ENCODE measurements at regions not wholly inside any gene's neighbourhood (a gene's known extent, or its start where the extent isn't known, plus 50 kb on each side); places are given as distances from the start of the nearest gene placed in this dataset.

DNA sequence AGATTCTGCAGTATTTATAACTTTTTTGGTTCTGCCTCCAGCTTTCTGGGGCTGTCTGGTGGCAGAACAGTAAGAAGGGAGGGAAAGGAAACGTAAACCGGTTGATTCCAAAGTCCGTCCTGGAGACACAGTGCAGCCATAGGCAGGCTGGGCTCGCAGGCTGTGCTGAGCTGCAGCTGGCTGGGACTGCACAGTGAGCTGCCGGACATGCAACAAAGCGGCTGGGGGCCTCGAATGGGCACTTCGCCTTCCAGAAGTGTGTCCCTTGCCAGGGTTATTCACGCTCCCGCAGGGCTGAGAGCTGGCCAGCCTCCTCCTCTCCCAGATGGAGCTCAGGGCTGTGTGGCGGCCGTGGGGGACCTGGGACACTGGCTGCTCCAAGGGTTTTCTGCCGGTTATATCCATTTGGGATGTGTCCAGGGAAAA is 78.1 kb upstream of the CD93 start:
- DNase-seq (ENCODE audit: low spot score in 2 of 2), result no peak
- H3K4me3 ChIP-seq (ENCODE audit: low read depth, poor library complexity, severe bottlenecking), result no peak overlapping the region
- WGBS, 2 donors, result 80 to 82% methylated on average over 13 of the region's 13 CpGs
- TF ChIP-seq, protein P1, sequence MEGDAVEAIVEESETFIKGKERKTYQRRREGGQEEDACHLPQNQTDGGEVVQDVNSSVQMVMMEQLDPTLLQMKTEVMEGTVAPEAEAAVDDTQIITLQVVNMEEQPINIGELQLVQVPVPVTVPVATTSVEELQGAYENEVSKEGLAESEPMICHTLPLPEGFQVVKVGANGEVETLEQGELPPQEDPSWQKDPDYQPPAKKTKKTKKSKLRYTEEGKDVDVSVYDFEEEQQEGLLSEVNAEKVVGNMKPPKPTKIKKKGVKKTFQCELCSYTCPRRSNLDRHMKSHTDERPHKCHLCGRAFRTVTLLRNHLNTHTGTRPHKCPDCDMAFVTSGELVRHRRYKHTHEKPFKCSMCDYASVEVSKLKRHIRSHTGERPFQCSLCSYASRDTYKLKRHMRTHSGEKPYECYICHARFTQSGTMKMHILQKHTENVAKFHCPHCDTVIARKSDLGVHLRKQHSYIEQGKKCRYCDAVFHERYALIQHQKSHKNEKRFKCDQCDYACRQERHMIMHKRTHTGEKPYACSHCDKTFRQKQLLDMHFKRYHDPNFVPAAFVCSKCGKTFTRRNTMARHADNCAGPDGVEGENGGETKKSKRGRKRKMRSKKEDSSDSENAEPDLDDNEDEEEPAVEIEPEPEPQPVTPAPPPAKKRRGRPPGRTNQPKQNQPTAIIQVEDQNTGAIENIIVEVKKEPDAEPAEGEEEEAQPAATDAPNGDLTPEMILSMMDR (IDR thresholded peaks at IDR 0.05), result no peak
- no peak for TF ChIP-seq POLR2A (IDR thresholded peaks at IDR 0.05)
- intact Hi-C loops (cut with DNase I; ENCODE audit: low total_unique reads), result no loop called here

DNA sequence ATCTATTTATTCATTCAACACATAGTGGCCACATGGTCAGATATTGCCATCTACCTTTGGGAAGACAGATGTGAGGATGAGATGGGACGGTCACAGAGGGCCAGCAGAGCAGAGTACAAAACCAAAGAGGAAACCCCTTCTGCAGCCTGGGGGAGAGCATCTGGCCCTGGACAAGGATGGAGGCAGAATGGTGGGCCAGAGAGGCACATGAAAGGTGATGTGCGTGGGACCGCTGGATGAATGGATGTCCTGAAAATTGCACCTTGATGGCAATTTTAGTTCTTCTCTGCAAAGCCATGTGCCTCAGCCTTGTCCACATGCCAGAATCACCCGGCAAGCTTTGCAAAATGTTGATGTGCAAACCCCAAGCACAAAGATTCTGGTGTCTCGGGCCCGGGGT is 77.4 kb upstream of the CD93 start:
- H3K4me3 ChIP-seq (ENCODE audit: low read depth, poor library complexity, severe bottlenecking), result no peak overlapping the region
- WGBS, 2 donors, result 97 to 98% methylated on average over 6 of the region's 6 CpGs
- intact Hi-C loops (cut with DNase I; ENCODE audit: low total_unique reads), result no loop called here
- no peak for DNase-seq (ENCODE audit: low spot score in 2 of 2)
- no peak for TF ChIP-seq POLR2A (IDR thresholded peaks at IDR 0.05)
- TF ChIP-seq, protein P1 (IDR thresholded peaks at IDR 0.05), result no peak

DNA sequence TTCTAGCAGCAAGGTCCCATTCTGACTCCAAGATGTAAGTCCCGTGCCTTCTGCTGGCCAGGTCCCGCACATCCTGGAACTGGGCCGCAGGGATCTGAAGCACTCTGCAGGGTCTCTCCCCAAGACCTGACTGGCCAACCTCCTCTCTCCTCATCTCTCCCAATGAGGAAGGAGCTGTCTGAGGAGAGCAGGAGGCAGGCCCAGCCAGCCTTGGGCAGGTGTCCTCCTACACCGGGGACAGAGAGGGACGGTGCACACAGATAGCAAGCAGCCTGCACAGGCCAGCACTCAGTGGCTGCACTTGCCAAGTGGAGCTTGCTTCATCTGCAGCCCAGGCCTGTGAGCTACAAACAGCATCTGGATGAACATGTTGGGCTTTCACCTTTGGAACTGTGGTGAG is 76.8 kb upstream of the CD93 start:
- intact Hi-C loops (cut with DNase I; ENCODE audit: low total_unique reads), result no loop called here
- no peak for TF ChIP-seq POLR2A (IDR thresholded peaks at IDR 0.05)
- TF ChIP-seq, protein P1 (IDR thresholded peaks at IDR 0.05), result no peak
- no peak for DNase-seq (ENCODE audit: low spot score in 2 of 2)
- WGBS, 2 donors, result 88 to 94% methylated on average over 5 of the region's 5 CpGs
- H3K4me3 ChIP-seq (ENCODE audit: low read depth, poor library complexity, severe bottlenecking), result no peak overlapping the region

DNA sequence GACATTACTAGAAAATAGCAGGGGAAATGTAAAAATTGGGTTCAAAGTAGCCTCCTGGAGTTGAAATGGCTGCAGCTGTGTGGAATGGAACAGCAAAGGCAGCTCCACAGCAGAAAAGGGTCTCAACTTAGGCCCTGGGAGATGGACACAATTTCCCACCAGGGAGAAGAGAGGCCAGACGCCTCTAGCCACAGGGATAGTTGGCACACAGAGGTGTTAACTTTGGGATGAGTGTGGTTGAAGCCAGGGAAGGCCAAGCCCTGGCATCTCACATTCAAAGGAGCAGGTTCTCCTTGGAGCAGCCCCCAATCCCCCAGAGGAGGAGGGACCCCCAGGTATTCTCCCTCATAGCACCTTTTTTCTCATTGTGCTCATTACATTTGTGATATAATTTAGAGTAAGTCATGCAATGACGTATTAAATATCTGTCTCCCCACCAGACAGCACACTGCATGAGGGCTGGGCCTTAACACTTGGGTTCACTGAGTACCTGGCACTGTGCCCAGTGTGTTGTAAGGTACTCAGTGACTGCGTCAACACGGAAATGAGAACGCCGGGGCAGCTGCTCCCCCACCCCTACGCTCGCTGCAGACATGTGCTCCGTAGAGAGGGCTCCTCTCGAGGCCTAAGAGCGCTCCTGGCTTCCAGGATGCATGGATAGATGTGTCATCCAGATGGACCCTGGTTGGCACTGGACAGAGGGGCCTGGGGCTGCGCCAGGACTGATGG is 76.0 kb upstream of the CD93 start:
- 60 to 71% methylated on average over 11 to 12 of the region's 12 CpGs for WGBS, 2 donors
- peak; percentile 88 to 96 for DNase-seq (ENCODE audit: low spot score in 2 of 2)

DNA sequence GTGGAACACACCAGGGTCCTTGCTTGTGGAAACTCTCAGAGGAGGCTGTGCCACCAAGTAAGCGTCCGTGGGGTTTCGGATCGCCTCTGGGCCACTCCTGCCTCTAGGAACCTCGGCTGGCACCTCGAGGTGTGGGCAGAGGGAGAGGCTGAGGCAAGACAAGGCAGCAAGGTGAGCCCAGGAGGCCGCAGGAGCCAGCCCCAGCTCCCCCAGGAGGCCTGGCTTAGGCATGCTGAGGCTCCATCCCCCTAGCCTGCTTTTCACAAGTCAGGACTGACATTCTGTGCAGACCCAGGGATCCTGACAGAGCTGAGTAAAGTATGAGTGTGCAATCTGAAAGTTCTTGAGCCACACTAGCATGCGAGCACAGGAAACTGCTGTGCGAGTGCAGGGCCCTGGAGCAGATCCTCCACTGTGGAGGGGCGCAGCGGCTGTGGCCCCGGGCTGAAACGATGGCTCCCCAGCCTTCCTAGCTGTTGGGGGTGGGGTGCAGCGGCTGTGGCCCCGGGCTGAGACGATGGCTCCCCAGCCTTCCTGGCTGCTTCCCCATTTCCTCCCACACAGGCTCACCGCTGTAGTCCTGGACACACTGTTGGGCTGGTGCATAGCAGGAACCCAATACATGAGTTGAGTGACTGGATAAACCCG is 75.2 kb upstream of the CD93 start:
- TF ChIP-seq POLR2A (IDR thresholded peaks at IDR 0.05), result no peak
- TF ChIP-seq, protein P1 (IDR thresholded peaks at IDR 0.05), result no peak
- WGBS, 2 donors, result 52 to 66% methylated on average over 9 to 18 of the region's 18 CpGs
- no peak overlapping the region for H3K4me3 ChIP-seq (ENCODE audit: low read depth, poor library complexity, severe bottlenecking)
- intact Hi-C loops (cut with DNase I; ENCODE audit: low total_unique reads), result no loop called here
- DNase-seq (ENCODE audit: low spot score in 2 of 2), result no peak

More for the DNA sequence above, 76.0 kb upstream of the CD93 start:
- H3K4me3 ChIP-seq (ENCODE audit: low read depth, poor library complexity, severe bottlenecking), result no peak overlapping the region
- intact Hi-C loops (cut with DNase I; ENCODE audit: low total_unique reads), result no loop called here
- TF ChIP-seq, protein P1 (IDR thresholded peaks at IDR 0.05), result no peak
- TF ChIP-seq POLR2A (IDR thresholded peaks at IDR 0.05), result no peak
